Trophoblast cell (in vitro differentiated cells and primary cell): ENCODE measurements at regions not wholly inside any gene's neighbourhood (a gene's known extent, or its start where the extent isn't known, plus 50 kb on each side); places are given as distances from the start of the nearest gene placed in this dataset.
A peak's percentile ranks its signal among the peaks of the same experiment; 100 is the strongest.

Source experiments
- DNase-seq, 2 donors: peaks; one replicate each; pipeline ENCODE4 v3.0.0-alpha.2; 2016
- H2AFZ ChIP-seq: 2 replicates; pipeline ENCODE4 v1.6.1; 2013; ENCODE audit warnings: low read length, moderate library complexity, mild to moderate bottlenecking; ENCODE audit not compliant: insufficient read depth, poor library complexity
- H2AK5ac ChIP-seq: 2 replicates; pipeline ENCODE4 v1.6.1; 2013; ENCODE audit warnings: mild to moderate bottlenecking, low read length
- H2BK120ac ChIP-seq: 2 replicates; pipeline ENCODE4 v1.6.1; 2013; ENCODE audit warnings: low read length, mild to moderate bottlenecking, moderate library complexity; ENCODE audit not compliant: insufficient read depth, poor library complexity
- H2BK12ac ChIP-seq: 2 replicates; pipeline ENCODE4 v1.6.1; 2013; ENCODE audit warnings: mild to moderate bottlenecking, low read length, moderate library complexity
- H2BK5ac ChIP-seq: 2 replicates; pipeline ENCODE4 v1.6.1; 2013; ENCODE audit warnings: low read length, low read depth, moderate library complexity, mild to moderate bottlenecking; ENCODE audit not compliant: poor library complexity
- H3K14ac ChIP-seq: 2 replicates; pipeline ENCODE4 v1.6.1; 2013; ENCODE audit warnings: mild to moderate bottlenecking, low read length
- H3K18ac ChIP-seq: 2 replicates; pipeline ENCODE4 v1.6.1; 2013; ENCODE audit warnings: mild to moderate bottlenecking, low read length
- H3K23ac ChIP-seq: 2 replicates; pipeline ENCODE4 v1.6.1; 2013; ENCODE audit warnings: low read length
- H3K27ac ChIP-seq: 2 replicates; pipeline ENCODE4 v1.5.1; 2013; ENCODE audit warnings: low read depth, mild to moderate bottlenecking, inconsistent platforms, low read length, moderate library complexity
- H3K27me3 ChIP-seq: 2 replicates; pipeline ENCODE4 v1.6.1; 2013; ENCODE audit warnings: inconsistent platforms, mild to moderate bottlenecking, low read length, moderate library complexity; ENCODE audit not compliant: insufficient read depth
- H3K36me3 ChIP-seq, 2 experiments: 1 replicate in 1 of 2; 2 replicates in 1 of 2; pipeline ENCODE4 v1.6.1; 2013; ENCODE audit warnings: low read length in 2 of 2, mild to moderate bottlenecking in 2 of 2, moderate library complexity in 1 of 2; ENCODE audit not compliant: insufficient read depth in 2 of 2, control insufficient read depth in 1 of 2
- H3K4ac ChIP-seq: 2 replicates; pipeline ENCODE4 v1.6.1; 2013; ENCODE audit warnings: low read depth, mild to moderate bottlenecking, low read length, moderate library complexity
- H3K4me1 ChIP-seq, 2 experiments: 1 replicate in 1 of 2; 2 replicates in 1 of 2; pipeline ENCODE4 v1.6.1; 2013; ENCODE audit warnings: low read length in 2 of 2, mild to moderate bottlenecking in 2 of 2, moderate library complexity in 1 of 2; ENCODE audit not compliant: insufficient read depth in 2 of 2, control insufficient read depth in 1 of 2
- H3K4me2 ChIP-seq: 2 replicates; pipeline ENCODE4 v1.6.1; 2013; ENCODE audit warnings: inconsistent platforms, mild to moderate bottlenecking, low read length, moderate library complexity
- H3K4me3 ChIP-seq: 2 replicates; pipeline ENCODE4 v1.5.1; 2013; ENCODE audit warnings: mild to moderate bottlenecking, low read depth, low read length, inconsistent platforms
- H3K79me1 ChIP-seq: one replicate; pipeline ENCODE4 v1.6.1; 2013; ENCODE audit warnings: low read length
- H3K79me2 ChIP-seq: 2 replicates; pipeline ENCODE4 v1.6.1; 2013; ENCODE audit warnings: low read length, mild to moderate bottlenecking; ENCODE audit not compliant: control insufficient read depth, insufficient read depth, poor library complexity
- H3K9ac ChIP-seq: 2 replicates; pipeline ENCODE4 v1.6.1; 2013; ENCODE audit warnings: mild to moderate bottlenecking, low read length
- H3K9me3 ChIP-seq: 2 replicates; pipeline ENCODE4 v1.6.1; 2013; ENCODE audit warnings: low read depth, mild to moderate bottlenecking, control low read depth, inconsistent platforms, low read length; ENCODE audit not compliant: insufficient read depth
- H4K12ac ChIP-seq: 2 replicates; pipeline ENCODE4 v1.6.1; 2013; ENCODE audit warnings: low read depth, mild to moderate bottlenecking, low read length, moderate library complexity
- H4K8ac ChIP-seq: 2 replicates; pipeline ENCODE4 v1.6.1; 2013; ENCODE audit warnings: low read depth, mild to moderate bottlenecking, low read length, moderate library complexity
- H4K91ac ChIP-seq: one replicate; pipeline ENCODE4 v1.6.1; 2013; ENCODE audit warnings: low read depth, mild to moderate bottlenecking, low read length, moderate library complexity
- WGBS: extraction: QIAGEN DNeasy Blood & Tissue Kit; methylation state at CpG from one replicate; pipeline ENCODE4 v1.1.7; 2013; ENCODE audit warnings: missing lambda C conversion rate; ENCODE audit not compliant: insufficient read length, insufficient coverage; ENCODE audit errors: extremely low coverage; 5-methylcytosine and 5-hydroxymethylcytosine counted together

DNA sequence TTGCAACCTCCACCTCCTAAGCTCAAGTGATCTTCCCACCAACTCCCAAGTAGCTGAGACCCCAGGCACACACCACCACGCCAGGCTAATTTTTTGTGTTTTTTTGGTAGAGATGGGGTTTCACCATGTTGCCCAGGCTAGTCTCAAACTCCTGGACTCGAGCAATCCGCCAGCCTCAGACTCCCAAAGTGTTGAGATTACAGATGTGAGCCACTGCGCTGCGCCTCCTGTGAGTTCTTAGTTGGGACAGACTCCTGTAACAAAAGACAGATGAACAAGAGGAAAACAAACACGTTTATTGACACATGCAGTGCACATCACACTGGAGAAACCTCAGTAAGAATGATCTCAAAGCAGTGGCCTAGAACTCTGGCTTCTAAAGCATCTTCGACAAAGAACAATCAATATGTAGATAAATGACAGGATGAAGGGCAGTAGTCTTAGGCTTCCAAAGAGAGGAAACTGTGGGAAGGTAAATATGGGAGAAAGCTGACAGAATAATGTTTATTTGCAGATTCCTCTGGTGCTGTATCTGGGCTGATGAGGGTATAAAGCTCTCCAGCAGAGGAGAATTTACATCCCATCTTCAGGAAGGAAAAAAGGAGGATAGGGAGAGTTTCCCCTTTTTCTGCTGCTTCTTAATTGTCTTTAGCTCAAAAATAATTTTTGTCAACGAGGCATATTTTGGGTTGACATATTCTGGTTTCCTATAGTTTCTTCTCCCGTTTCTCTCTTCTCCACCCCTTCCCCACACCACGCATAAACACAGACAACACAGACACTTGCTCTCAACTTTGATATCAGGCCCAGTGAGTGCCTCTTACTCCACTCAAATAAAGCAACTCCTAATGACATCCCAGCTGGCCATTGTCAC is 84.7 kb upstream of the TNFAIP3 start:
- no peaks in the 10 kb centered on the region for H3K79me2 ChIP-seq
- peaks cover 0 to 6% of the 10 kb centered on the region in 2 experiments for H3K4me1 ChIP-seq
- H3K23ac ChIP-seq, result no peak overlapping the region
- H2BK12ac ChIP-seq, result no peak overlapping the region
- no peak overlapping the region for H3K14ac ChIP-seq
- DNase-seq, result no peak
- H3K27ac ChIP-seq, result no peak overlapping the region
- H4K91ac ChIP-seq, result no peak overlapping the region
- no peaks in the 10 kb centered on the region for H3K79me1 ChIP-seq
- H3K27me3 ChIP-seq, result no peaks in the 10 kb centered on the region
- H2BK120ac ChIP-seq, result no peak overlapping the region
- no peaks in the 10 kb centered on the region for H3K9me3 ChIP-seq
- H3K36me3 ChIP-seq, result no peaks in the 10 kb centered on the region
- no peak overlapping the region for H3K18ac ChIP-seq
- H3K9ac ChIP-seq, result no peak overlapping the region
- WGBS, result 100% methylated on average over 1 of the region's 10 CpGs
- H2AFZ ChIP-seq, result no peak overlapping the region
- no peak overlapping the region for H2BK5ac ChIP-seq
- H4K12ac ChIP-seq, result no peak overlapping the region
- no peak overlapping the region for H4K8ac ChIP-seq
- H3K4ac ChIP-seq, result no peak overlapping the region
- no peak overlapping the region for H3K4me2 ChIP-seq
- H2AK5ac ChIP-seq, result no peak overlapping the region
- no peak overlapping the region for H3K4me3 ChIP-seq

DNA sequence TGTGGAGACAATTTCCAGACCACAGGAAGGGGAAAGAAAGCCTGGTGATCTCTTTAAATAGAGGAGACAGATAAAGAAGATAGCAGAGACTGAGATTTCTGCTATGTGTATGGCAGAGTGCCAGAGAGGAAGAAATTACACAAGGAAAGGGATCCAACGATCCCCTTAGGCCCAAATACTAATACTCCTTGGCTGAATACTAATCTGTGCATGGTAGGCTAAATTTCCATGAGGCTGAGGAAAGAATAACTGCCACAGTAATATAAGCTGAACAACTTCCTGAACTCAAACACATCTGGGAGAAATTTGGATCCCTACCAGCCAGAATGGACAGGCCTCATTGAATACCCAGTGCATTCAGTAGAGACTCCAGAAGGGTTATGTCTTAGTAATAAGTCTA is 83.3 kb upstream of the TNFAIP3 start:
- Histone ChIP-seq H3K9ac (no peak overlapping the region), H3K79me1 (no peaks in the 10 kb centered on the region), H2BK5ac (no peak overlapping the region), H2AFZ (no peak overlapping the region), H2AK5ac (no peak overlapping the region), H3K27ac (no peak overlapping the region), H3K4me3 (no peak overlapping the region), H3K18ac (no peak overlapping the region), H4K12ac (no peak overlapping the region), H3K79me2 (no peaks in the 10 kb centered on the region), H3K4ac (no peak overlapping the region), H3K14ac (no peak overlapping the region), H3K9me3 (no peaks in the 10 kb centered on the region), H2BK120ac (no peak overlapping the region), H3K4me1 (peaks cover 0 to 6% of the 10 kb centered on the region in 2 experiments), H3K4me2 (no peak overlapping the region), H3K27me3 (no peaks in the 10 kb centered on the region), H4K91ac (no peak overlapping the region), H3K23ac (no peak overlapping the region), H4K8ac (no peak overlapping the region), H2BK12ac (no peak overlapping the region), H3K36me3 (no peaks in the 10 kb centered on the region)
- no CpG with 5 or more reads among the region's 1 CpG for WGBS
- DNase-seq, result peak in 1 of 2 donors; percentile 50

GRCh38 chr6:137784583-137784982 is 82.5 kb upstream of the TNFAIP3 start:
- Histone ChIP-seq H3K4me2 (no peak overlapping the region), H3K79me2 (no peaks in the 10 kb centered on the region), H2BK5ac (no peak overlapping the region), H3K27ac (no peak overlapping the region), H3K4me1 (peaks cover 0 to 6% of the 10 kb centered on the region in 2 experiments), H3K18ac (no peak overlapping the region), H3K23ac (no peak overlapping the region), H2AK5ac (no peak overlapping the region), H3K9me3 (no peaks in the 10 kb centered on the region), H3K4me3 (no peak overlapping the region), H4K8ac (no peak overlapping the region), H3K4ac (no peak overlapping the region), H2BK12ac (no peak overlapping the region), H4K12ac (no peak overlapping the region), H3K14ac (no peak overlapping the region), H3K9ac (no peak overlapping the region), H3K79me1 (no peaks in the 10 kb centered on the region), H3K36me3 (no peaks in the 10 kb centered on the region), H4K91ac (no peak overlapping the region), H2AFZ (no peak overlapping the region), H2BK120ac (no peak overlapping the region), H3K27me3 (no peaks in the 10 kb centered on the region)
- no peak for DNase-seq
- no CpG with 5 or more reads among the region's 1 CpG for WGBS

GRCh38 chr6:137787016-137787415 is 80.0 kb upstream of the TNFAIP3 start:
- Histone ChIP-seq H4K8ac (no peak overlapping the region), H3K9ac (no peak overlapping the region), H4K12ac (no peak overlapping the region), H3K4me1 (no peaks in the 10 kb centered on the region), H3K14ac (no peak overlapping the region), H3K4me2 (no peak overlapping the region), H2BK5ac (no peak overlapping the region), H2AFZ (no peak overlapping the region), H3K79me1 (no peaks in the 10 kb centered on the region), H3K27me3 (no peaks in the 10 kb centered on the region), H3K36me3 (no peaks in the 10 kb centered on the region), H2BK12ac (no peak overlapping the region), H3K9me3 (no peaks in the 10 kb centered on the region), H3K23ac (no peak overlapping the region), H2BK120ac (no peak overlapping the region), H3K27ac (no peak overlapping the region), H4K91ac (no peak overlapping the region), H3K4ac (no peak overlapping the region), H3K4me3 (no peak overlapping the region), H2AK5ac (no peak overlapping the region), H3K18ac (no peak overlapping the region), H3K79me2 (no peaks in the 10 kb centered on the region)
- DNase-seq, result no peak
- WGBS, result no CpG with 5 or more reads among the region's 2 CpGs
